Heart right ventricle (tissue), 16 donors: ENCODE measurements at regions not wholly inside any gene's neighbourhood (a gene's known extent, or its start where the extent isn't known, plus 50 kb on each side); places are given as distances from the start of the nearest gene placed in this dataset.

ENCODE experiments used
- ATAC-seq, 8 donors: fragments of 200-7000 bp; cut with Tn5 transposase; one replicate each; pipeline ENCODE4 v1.9.1; 2020; ENCODE audit warnings: mild to moderate bottlenecking in 8 of 8, moderate library complexity in 8 of 8, moderate number of reproducible peaks in 1 of 8
- DNase-seq, 2 donors: peaks; one replicate each; pipeline ENCODE4 v3.0.0-alpha.2; 2020
- H3K27ac ChIP-seq, 10 donors: fragments of 200-600 bp; sonication (generic) in 2 of 10; one replicate each; pipeline versions ENCODE4 v1.5.0 to v1.8.0; 2020 to 2022; ENCODE audit warnings: mild to moderate bottlenecking in 3 of 10
- H3K27me3 ChIP-seq, 7 donors: fragments of 200-600 bp; one replicate each; pipeline ENCODE4 v1.8.0; 2021 to 2022; ENCODE audit warnings: mild to moderate bottlenecking in 2 of 7
- H3K36me3 ChIP-seq, 9 donors: fragments of 200-600 bp; sonication (generic) in 1 of 9; one replicate each; pipeline versions ENCODE4 v1.5.0 to v1.8.0; 2020 to 2022; ENCODE audit warnings: mild to moderate bottlenecking in 2 of 9
- H3K4me1 ChIP-seq, 9 donors: fragments of 200-600 bp; sonication (generic) in 1 of 9; one replicate each; pipeline versions ENCODE4 v1.5.0 to v1.8.0; 2020 to 2022; ENCODE audit warnings: mild to moderate bottlenecking in 4 of 9
- H3K4me3 ChIP-seq, 10 donors: fragments of 200-600 bp; sonication (generic) in 2 of 10; one replicate each; pipeline versions ENCODE4 v1.5.0 to v1.8.0; 2020 to 2022; ENCODE audit warnings: mild to moderate bottlenecking in 7 of 10, moderate library complexity in 2 of 10
- H3K9me3 ChIP-seq, 11 donors: fragments of 200-600 bp in 10 of 11; sonication (generic) in 2 of 11; one replicate each; pipeline versions ENCODE4 v1.5.0 to v1.8.0; 2013 to 2022; ENCODE audit warnings: mild to moderate bottlenecking in 2 of 11, control low read depth in 1 of 11, moderate library complexity in 1 of 11
- WGBS, 2 donors: extraction: QIAGEN DNeasy Blood & Tissue Kit; methylation state at CpG; one replicate each; pipeline ENCODE4 v1.1.7; 2013; ENCODE audit warnings: inconsistent platforms in 1 of 2; 5-methylcytosine and 5-hydroxymethylcytosine counted together
- intact Hi-C, 10 donors: fragments of 100-400 bp; cut with DNase I; formaldehyde crosslinking; loops; one replicate each; pipeline versions ENCODE4 v1.11.1 to v1.14.2; 2022
- TF ChIP-seq, protein P1 (sequence below), 9 donors: fragments of 200-600 bp; sonication (generic) in 2 of 9; IDR thresholded peaks; one replicate each; pipeline versions ENCODE4 v1.5.0 to v1.8.0; 2021 to 2022; ENCODE audit warnings: antibody characterized with exemption in 9 of 9, mild to moderate bottlenecking in 5 of 9, moderate library complexity in 1 of 9
- donor health status: Arrhythmogenic right ventricular cardiomyopathy.
- donor health status: ischemic (EF 13 %, LVEDD 7.1; RV severe dilation, severe dysfunction).
- donor health status: healthy with polysubstance abuse.
- donor health status: DM: no; HTN: yes; CAD: no.
- donor health status: DM: no; HTN: no; CAD: no.
- donor health status: ischemic (EF 25% LVEDD 6.9; RV normal size, moderate dysfunction).
- donor health status: ischemic (EF 25% LVEDD 5.7; RV mildly dilated, moderate dysfunction).
- donor health status: healthy.
- donor health status: DM: yes; HTN: yes; CAD: no.
- donor health status: Ischemic cardiomyopathy.
- donor health status: ischemic (EF 35%, LVEDD 5.7; RV mildly dilated, moderate dysfunction).
- donor health status: nonischemic (EF 11% LVEDD 7.7; RV severe dilation, severe dysfunction).
- donor health status: DM: yes; HTN: yes; CAD: no.
- donor health status: PGD.
- donor health status: ischemic (EF 29% LVEDD 5.4; RV normal size, mild dysfunction).
- donor health status: nonischemic (EF 23%, LVEDD 6.1; RV moderate dilation, normal function).

DNA sequence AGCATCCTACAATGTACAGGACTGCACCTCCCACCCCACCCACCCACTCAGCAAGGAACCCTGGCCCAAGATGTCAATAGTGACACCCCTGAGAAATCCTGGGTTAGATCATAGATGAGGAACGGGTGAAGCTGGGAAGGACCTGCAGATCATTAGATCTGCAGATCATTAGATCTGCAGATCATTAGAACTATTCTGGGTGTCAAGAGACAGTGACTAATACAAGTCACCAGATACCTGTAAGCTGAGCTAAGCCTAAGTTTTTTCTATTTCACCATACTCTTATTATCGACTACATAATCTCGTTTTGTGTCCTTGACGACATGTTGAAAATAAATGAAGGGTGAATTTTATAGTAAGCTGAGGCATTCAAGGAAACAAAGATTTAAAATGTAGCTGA is 325.7 kb downstream of the DUSP10 start:
- TF ChIP-seq, protein P1, sequence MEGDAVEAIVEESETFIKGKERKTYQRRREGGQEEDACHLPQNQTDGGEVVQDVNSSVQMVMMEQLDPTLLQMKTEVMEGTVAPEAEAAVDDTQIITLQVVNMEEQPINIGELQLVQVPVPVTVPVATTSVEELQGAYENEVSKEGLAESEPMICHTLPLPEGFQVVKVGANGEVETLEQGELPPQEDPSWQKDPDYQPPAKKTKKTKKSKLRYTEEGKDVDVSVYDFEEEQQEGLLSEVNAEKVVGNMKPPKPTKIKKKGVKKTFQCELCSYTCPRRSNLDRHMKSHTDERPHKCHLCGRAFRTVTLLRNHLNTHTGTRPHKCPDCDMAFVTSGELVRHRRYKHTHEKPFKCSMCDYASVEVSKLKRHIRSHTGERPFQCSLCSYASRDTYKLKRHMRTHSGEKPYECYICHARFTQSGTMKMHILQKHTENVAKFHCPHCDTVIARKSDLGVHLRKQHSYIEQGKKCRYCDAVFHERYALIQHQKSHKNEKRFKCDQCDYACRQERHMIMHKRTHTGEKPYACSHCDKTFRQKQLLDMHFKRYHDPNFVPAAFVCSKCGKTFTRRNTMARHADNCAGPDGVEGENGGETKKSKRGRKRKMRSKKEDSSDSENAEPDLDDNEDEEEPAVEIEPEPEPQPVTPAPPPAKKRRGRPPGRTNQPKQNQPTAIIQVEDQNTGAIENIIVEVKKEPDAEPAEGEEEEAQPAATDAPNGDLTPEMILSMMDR (IDR thresholded peaks at IDR 0.05), result no peak
- no peak for DNase-seq
- no peak overlapping the region for H3K27ac ChIP-seq
- no peaks in the 10 kb centered on the region for H3K36me3 ChIP-seq
- H3K4me1 ChIP-seq, result peaks cover 0 to 12% (median 0%) of the 10 kb centered on the region in 9 donors
- H3K27me3 ChIP-seq, result peaks cover 0 to 3% (median 0%) of the 10 kb centered on the region in 7 donors
- ATAC-seq, result no peak
- no peak overlapping the region for H3K4me3 ChIP-seq
- 88 to 89% methylated on average over 4 of the region's 4 CpGs for WGBS, 2 donors
- intact Hi-C loops, result loop anchor here in 1 of 10 donors (10.0 kb wide), 1 partner anchor 131 kb away; no protein-coding TSS in a partner anchor
- H3K9me3 ChIP-seq, result peaks cover 0 to 3% (median 0%) of the 10 kb centered on the region in 11 donors

DNA sequence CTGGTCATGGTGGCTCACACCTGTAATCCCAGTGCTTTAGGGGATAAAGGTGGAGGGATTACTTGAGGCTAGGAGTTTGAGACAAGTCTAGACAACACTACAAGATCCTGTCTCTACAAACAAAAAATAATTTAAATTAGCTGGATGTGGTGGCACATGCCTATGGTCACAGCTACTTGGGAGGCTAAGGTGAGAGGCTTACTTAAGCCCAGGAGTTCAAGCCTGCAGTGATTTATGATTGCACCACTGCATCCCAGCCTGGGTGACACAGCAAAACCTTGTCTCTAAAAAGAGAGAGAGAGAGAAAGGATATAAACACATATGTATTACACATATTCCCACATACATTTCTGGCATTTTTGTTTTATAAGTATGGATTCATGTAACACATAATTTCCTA is 325.2 kb downstream of the DUSP10 start:
- TF ChIP-seq, protein P1 (IDR thresholded peaks at IDR 0.05), result no peak
- Histone ChIP-seq H3K27ac (no peak overlapping the region), H3K27me3 (peaks cover 0 to 3% (median 0%) of the 10 kb centered on the region in 7 donors), H3K9me3 (peaks cover 0 to 3% (median 0%) of the 10 kb centered on the region in 11 donors), H3K36me3 (no peaks in the 10 kb centered on the region), H3K4me3 (no peak overlapping the region), H3K4me1 (peaks cover 0 to 12% (median 0%) of the 10 kb centered on the region in 9 donors)
- DNase-seq, result no peak
- ATAC-seq, result no peak
- intact Hi-C loops, result loop anchor here in 1 of 10 donors (10.0 kb wide), 1 partner anchor 132 kb away; no protein-coding TSS in a partner anchor

DNA sequence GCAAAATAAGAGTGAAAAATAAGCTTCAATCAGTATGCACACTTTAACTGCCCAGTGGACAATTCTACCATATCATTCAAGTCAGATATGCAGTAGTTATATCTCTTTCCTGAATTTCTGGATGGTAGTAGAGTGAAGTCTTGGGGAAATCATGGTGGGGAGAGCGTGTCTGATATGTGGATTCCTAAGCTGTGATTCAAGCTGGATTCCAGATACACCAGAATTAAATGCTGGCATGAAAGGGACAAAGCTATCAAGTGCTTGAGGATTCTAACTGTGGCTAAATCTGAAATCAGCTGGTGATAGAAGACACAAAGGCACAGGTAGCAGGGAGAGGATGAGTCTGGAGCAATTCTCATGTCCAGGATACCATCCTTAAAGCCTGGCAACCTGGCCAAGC is 323.5 kb downstream of the DUSP10 start:
- TF ChIP-seq, protein P1 (IDR thresholded peaks at IDR 0.05), result no peak
- H3K4me3 ChIP-seq, result no peak overlapping the region
- H3K36me3 ChIP-seq, result no peaks in the 10 kb centered on the region
- H3K27me3 ChIP-seq, result peaks cover 0 to 3% (median 0%) of the 10 kb centered on the region in 7 donors
- 87 to 88% methylated on average over 1 of the region's 1 CpG for WGBS, 2 donors
- peaks cover 0 to 12% (median 0%) of the 10 kb centered on the region in 9 donors for H3K4me1 ChIP-seq
- H3K27ac ChIP-seq, result no peak overlapping the region
- H3K9me3 ChIP-seq, result no peaks in the 10 kb centered on the region
- intact Hi-C loops, result loop anchor here in 1 of 10 donors (10.0 kb wide), 1 partner anchor 134 kb away; no protein-coding TSS in a partner anchor
- ATAC-seq (no peak), DNase-seq (no peak)

DNA sequence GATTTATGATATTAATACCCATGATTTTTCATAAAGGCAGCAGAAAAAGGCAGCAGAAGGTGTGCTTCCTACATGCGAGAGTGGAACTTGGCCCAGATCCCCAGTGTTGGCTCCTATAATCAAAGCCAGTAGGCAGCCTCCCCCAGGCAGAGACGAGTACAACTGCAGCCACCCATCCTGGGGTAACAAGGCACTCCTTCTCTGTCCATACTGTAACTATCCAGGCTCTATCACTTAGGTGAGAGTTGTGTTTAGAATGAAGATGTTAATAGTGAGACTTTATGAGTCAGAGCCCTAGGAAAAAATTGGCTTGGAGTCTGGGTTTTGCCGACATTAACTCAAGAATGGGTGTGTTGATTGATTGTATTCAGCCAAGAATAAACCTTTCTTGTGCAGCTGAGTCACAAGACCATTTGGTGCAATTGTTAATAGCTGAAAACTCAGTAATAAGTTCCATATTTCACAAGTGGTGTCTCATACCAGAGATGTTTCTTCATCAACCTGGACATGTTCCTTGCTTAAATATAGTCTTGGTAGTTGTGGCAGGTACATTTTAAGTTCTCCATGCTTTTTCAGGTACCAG is 322.3 kb downstream of the DUSP10 start:
- H3K4me3 ChIP-seq, result no peak overlapping the region
- H3K9me3 ChIP-seq, result no peaks in the 10 kb centered on the region
- H3K27ac ChIP-seq, result no peak overlapping the region
- peaks cover 0 to 3% (median 0%) of the 10 kb centered on the region in 7 donors for H3K27me3 ChIP-seq
- DNase-seq (no peak), ATAC-seq (peak in 1 of 8 donors; percentile 55)
- TF ChIP-seq, protein P1 (IDR thresholded peaks at IDR 0.05), result no peak
- 58 to 65% methylated on average over 3 of the region's 3 CpGs for WGBS, 2 donors
- H3K36me3 ChIP-seq, result no peaks in the 10 kb centered on the region
- intact Hi-C loops, result loop anchor here in 1 of 10 donors (10.0 kb wide), 1 partner anchor 135 kb away; no protein-coding TSS in a partner anchor
- peaks cover 0 to 12% (median 0%) of the 10 kb centered on the region in 9 donors for H3K4me1 ChIP-seq
